ENCODE measurements at regions not wholly inside any gene's neighbourhood (a gene's known extent, or its start where the extent isn't known, plus 50 kb on each side); places are given as distances from the start of the nearest gene placed in this dataset.

- DNase-seq (ENCODE audit: low spot score), result no peak
Observed at GRCh38 chr1:199333180-199333579, 694.3 kb upstream of the NR5A2 start.

GRCh38 chr1:199335496-199335895, 692.0 kb upstream of the NR5A2 start:
- no peak for DNase-seq (ENCODE audit: low spot score)

- DNase-seq (ENCODE audit: low spot score), result no peak
Observed at GRCh38 chr1:199336745-199337640, 690.5 kb upstream of the NR5A2 start.

GRCh38 chr1:199338760-199339159, 688.8 kb upstream of the NR5A2 start:
- no peak for DNase-seq (ENCODE audit: low spot score)

GRCh38 chr1:199352351-199352750, 675.2 kb upstream of the NR5A2 start:
- DNase-seq (ENCODE audit: low spot score), result no peak

GRCh38 chr1:199353906-199354305, 673.6 kb upstream of the NR5A2 start:
- no peak for DNase-seq (ENCODE audit: low spot score)

- DNase-seq (ENCODE audit: low spot score), result no peak
Observed at GRCh38 chr1:199356561-199356960, 670.9 kb upstream of the NR5A2 start.

GRCh38 chr1:199357599-199357998, 669.9 kb upstream of the NR5A2 start:
- DNase-seq (ENCODE audit: low spot score), result no peak

- DNase-seq (ENCODE audit: low spot score), result no peak
Observed at GRCh38 chr1:199362996-199363395, 664.5 kb upstream of the NR5A2 start.

GRCh38 chr1:199373139-199373538, 654.4 kb upstream of the NR5A2 start:
- DNase-seq (ENCODE audit: low spot score), result no peak

- no peak for DNase-seq (ENCODE audit: low spot score)
Observed at GRCh38 chr1:199377211-199377610, 650.3 kb upstream of the NR5A2 start.

- no peak for DNase-seq (ENCODE audit: low spot score)
Observed at GRCh38 chr1:199383793-199384192, 643.7 kb upstream of the NR5A2 start.

- no peak for DNase-seq (ENCODE audit: low spot score)
Observed at GRCh38 chr1:199394856-199395255, 632.7 kb upstream of the NR5A2 start.

- DNase-seq (ENCODE audit: low spot score), result no peak
Observed at GRCh38 chr1:199396456-199396855, 631.1 kb upstream of the NR5A2 start.

GRCh38 chr1:199399996-199400724, 627.4 kb upstream of the NR5A2 start:
- DNase-seq (ENCODE audit: low spot score), result no peak

- no peak for DNase-seq (ENCODE audit: low spot score)
Observed at GRCh38 chr1:199403531-199404116, 623.9 kb upstream of the NR5A2 start.

- DNase-seq (ENCODE audit: low spot score), result peak; percentile 6
Observed at GRCh38 chr1:199404191-199404590, 623.3 kb upstream of the NR5A2 start.

GRCh38 chr1:199404976-199405375, 622.5 kb upstream of the NR5A2 start:
- DNase-seq (ENCODE audit: low spot score), result no peak

- DNase-seq (ENCODE audit: low spot score), result no peak
Observed at GRCh38 chr1:199405634-199406196, 621.8 kb upstream of the NR5A2 start.

- DNase-seq (ENCODE audit: low spot score), result no peak
Observed at GRCh38 chr1:199410462-199410861, 617.0 kb upstream of the NR5A2 start.

GRCh38 chr1:199411506-199411905, 616.0 kb upstream of the NR5A2 start:
- DNase-seq (ENCODE audit: low spot score), result no peak

- DNase-seq (ENCODE audit: low spot score), result peak; percentile 6
Observed at GRCh38 chr1:199422206-199422605, 605.3 kb upstream of the NR5A2 start.

- DNase-seq (ENCODE audit: low spot score), result no peak
Observed at GRCh38 chr1:199447906-199448305, 579.6 kb upstream of the NR5A2 start.

All from AG08395 (cell line).